DMS153 treated with DMSO at 0.1 percent for 48 hours (cell line): ENCODE measurements at regions not wholly inside any gene's neighbourhood (a gene's known extent, or its start where the extent isn't known, plus 50 kb on each side); places are given as distances from the start of the nearest gene placed in this dataset.
"Not testable (repeated sequence)": the region's sequence is repeated elsewhere in the genome, so short reads cannot be mapped to it uniquely, and the experiment has no call there.

Source experiments
- DNase-seq: peaks from one replicate; lab custom pipeline; 2025; ENCODE audit not compliant: unreplicated experiment; lab: John Stamatoyannopoulos, UW

- no peak for DNase-seq
These were observed 146.2 kb downstream of the NFKBIZ start for GRCh38 chr3:101995371-101996046.

DNA sequence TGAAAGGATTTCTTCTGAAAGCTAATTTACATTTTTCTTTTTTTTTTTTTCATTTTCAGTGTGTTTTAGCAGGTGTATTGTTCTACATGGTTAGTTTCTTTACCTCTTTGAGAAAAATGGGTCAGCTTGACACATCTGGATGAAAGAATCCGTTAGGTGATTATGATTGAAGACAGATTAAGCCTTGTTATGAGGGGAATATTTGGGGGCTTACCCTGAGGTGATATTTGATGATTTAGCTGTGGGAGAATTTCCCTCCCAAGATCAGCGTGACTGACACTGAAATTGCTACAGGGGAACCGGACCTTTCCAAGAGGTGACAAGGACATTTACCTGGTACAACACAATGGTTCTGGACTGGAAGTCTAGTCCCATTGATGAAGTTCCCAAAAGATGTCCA is 147.5 kb downstream of the NFKBIZ start:
- DNase-seq = no peak

GRCh38 chr3:101998256-101998926 is 149.1 kb downstream of the NFKBIZ start:
- DNase-seq = no peak

DNA sequence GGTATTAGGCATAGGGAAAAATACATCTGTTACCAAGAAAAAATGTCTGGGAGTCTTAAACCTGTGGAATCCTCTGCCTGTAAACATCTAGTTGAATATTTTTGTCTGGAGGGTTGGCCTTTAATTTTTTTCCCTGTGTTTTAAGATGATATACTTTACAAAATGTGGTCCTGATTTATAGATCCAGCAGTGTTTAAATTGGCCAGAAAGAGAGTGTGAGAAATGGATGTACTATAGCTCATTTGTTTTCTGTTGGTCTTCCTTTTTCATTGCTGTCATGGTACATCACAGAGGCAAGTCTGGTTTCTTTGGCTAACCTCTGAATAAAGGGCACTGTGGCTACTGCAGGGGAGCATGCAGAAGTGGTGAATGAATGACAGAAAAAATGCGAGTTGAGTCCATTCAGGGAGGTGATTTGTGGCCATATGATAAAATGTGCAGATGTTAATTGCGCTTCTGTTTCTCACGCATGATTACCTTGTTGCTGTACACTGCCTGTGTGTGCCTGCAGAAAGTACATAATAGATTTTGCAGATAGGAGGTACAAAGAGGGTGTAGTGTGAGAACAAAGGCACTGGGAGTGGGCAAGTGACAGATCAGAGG is 150.0 kb downstream of the NFKBIZ start:
- no peak for DNase-seq

GRCh38 chr3:102000620-102001209 is 151.4 kb downstream of the NFKBIZ start:
- DNase-seq = no peak

DNA sequence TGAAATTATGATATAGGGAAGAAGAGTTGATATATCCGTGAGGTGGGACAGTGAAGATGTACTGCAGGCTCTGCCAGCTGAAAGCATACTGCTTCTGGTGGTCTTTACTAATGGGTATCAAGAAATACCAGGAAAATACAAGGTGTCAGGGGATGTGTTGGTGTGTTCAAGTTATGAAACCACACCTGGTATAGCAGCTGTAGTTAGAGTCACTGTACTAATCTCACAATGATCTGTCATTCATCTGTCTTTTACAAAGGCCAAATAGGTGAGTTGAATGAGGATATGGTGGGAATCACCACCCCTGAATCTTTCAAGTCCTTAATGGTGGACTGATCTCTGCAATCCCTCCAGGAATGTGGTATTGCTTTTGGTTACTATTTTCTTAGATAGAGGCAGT is 152.7 kb downstream of the NFKBIZ start:
- DNase-seq = no peak

- no peak for DNase-seq
These were observed 155.2 kb downstream of the NFKBIZ start for GRCh38 chr3:102004561-102004960.

DNA sequence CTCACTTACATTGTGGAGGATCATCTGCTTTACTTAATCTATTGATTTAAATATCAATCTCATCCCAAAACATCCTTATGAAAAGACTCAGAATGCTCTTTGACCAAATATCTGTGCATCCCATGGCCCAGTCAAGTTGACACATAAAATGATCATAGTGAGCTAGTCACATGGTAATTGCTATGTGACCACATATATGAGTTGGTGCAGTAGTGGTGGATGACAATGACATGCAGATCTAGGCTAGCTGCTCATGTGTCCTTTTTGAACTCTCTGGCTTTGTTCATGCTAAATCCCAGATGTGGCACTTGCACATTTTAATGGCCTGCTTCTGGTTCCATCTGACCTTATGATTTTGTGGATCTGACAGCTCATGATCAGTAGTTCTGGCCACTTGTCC is 156.2 kb downstream of the NFKBIZ start:
- DNase-seq = no peak

- no peak for DNase-seq
These were observed 157.6 kb downstream of the NFKBIZ start for GRCh38 chr3:102006812-102007485.

GRCh38 chr3:102008436-102008835 is 159.1 kb downstream of the NFKBIZ start:
- DNase-seq = not testable (repeated sequence)

DNA sequence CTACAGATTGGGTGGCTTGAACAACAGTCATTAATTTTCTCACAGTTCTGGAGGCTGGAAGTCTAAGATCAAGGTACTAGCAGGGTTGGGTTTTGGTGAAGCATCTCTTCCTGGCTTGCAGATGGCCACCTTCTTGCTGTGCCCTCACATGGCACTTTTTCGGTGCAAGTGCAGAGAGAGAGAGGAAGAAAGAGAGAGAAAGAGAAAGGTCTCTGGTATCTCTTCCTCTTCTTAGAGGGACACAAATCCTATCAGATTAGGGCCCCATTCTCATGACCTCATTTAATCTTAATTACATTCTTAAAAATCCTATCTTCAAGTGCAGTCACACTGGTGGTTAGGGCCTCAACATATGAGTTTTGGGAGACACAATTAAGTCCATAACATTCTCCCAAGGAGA is 167.1 kb downstream of the NFKBIZ start:
- DNase-seq = no peak

GRCh38 chr3:102017784-102018183 is 168.5 kb downstream of the NFKBIZ start:
- DNase-seq = no peak

DNA sequence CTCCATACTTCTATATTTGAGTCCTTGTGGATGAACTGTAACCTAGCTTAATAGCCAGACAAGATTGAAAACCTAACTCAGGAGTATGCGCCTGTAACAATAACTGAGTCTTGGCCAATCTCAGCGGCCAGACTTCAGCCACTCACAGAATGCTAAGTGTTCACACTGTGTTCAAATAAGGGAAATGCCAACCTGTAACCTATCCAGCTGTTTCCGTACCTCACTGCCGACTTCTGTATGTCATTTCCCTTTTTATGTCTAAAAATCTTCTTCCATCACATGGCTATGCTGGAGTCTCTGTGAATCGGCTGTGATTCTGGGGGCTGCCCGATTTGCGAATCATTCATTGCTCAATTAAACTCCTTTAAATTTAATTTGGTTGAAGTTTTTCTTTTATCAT is 169.2 kb downstream of the NFKBIZ start:
- no peak for DNase-seq

DNA sequence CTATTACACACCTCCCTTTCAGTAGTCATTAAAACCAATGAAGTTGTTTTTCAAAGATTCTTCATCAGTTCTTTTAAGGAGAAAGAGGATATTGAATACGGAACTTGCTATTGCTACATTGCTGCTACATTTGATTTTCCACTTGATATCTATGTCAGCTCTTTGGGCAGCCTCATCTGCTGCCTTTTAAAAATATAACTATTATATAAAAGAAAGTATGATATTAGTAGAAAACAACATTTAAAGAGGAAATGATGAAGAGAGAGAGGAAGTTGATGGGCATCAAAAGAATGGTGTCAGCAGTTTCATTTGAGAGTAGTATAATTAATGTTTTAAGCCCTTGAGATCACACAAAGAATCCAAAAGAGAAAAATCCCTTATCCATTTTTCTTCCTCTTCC is 171.4 kb downstream of the NFKBIZ start:
- no peak for DNase-seq

DNA sequence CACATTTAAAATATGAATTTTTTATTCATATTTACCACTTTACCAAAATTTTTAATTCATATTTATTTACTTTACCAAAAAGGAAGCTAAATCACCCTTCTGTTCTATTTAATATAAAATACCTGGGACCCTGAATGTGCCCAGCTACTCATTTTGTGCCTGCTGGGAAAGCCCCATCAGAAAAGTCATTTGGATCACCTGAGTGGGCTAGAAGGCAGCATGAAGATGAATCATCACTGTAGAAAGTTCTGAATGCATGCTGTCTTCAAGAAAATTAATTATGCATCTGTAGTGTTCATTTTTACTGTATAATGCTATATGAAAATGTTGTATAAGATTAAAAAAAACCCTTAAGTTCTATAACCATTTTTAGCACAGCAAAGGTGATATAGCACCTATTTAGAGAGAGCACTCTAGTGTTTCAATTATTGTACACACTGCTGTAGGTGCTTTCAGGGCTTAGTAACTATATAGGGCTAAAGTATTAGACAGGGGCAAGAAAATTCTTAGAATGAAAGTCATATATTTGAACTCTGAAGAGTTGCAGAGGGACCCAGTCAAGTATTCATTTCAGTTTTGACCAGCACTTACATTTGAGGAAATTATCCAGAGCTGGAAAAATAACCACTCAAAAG is 175.1 kb downstream of the NFKBIZ start:
- no peak for DNase-seq

DNA sequence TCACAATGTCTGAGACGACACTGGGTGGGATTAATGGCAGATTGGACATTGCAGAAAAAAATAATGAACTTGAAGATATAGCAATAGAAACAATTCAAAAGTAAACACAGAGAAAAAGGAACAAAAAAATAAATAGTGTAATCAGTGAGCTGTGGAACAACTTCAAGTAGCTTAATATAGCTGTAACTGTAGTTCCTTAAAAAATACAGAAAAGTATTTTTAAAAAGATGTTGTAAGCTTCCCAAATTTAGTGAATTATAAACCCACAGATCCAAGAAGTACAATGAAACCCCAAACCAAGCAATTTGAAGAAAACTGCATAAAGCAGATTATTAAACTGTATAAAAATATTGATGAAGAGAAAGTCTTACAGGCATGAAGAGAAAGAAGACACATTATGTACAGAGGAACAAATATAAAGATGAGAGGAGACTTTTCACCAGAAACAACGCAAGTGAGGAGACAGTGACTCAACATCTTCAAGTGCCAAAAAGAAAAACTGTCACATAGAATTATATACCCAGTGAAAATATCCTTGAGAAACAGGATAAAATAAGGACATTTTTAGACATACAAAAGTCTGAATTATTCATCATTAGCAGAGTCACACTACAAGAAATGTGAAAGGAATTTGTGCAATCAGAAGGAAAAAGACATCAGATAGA is 176.4 kb downstream of the NFKBIZ start:
- no peak for DNase-seq

DNA sequence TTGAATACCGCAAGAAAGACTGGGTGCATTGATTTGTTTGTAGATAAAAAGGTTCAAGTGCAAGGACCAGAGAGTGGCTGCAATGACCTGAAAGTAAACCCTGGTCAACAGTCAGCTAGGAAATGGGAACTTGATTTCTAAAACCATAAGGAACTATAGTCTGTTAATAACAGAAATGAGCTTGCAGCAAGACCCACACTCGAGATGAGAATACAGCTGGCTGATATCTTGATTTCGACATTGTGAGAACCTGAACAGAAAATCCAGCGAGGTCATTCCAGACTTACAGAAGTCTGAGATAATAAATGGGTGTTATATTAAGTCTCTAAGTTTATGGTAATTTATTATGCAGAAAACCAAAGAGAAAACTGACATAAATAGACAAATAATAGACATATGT is 177.3 kb downstream of the NFKBIZ start:
- no peak for DNase-seq

DNA sequence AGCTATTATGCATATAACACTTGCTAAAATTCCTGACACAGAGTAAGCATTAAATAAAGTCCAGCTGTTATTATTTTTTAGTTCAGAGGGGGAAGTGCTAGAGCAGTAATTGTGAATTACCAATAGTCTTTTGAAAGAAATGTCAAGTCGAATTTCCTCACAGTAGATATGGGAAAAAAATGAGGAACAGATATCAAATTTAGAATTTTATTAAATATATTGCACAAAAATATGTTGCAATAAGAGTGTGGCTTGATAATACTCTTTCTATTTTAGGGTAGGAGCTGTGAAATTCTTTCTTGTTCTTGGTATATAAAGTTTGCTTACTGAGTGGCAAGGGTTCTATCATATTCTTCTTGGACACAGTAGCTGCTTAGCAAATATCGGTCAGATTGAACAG is 181.3 kb downstream of the NFKBIZ start:
- DNase-seq = no peak

DNA sequence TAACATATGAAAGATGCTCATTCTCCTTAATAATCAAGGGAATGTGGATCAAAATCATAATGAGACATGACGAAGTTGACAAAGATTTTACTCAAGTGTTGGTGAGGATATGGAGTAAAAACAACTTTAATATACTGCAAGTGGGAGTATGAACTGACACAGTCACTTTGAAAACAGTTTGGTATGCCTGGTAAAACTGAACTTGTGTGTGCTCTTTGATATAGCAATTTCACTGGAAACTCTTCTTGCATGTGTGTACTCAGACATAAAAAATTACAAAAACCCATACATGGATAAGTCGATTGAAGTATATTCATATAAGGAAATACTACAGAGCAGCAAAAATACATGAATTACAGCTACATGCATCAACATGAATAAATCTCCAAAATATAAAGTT is 182.5 kb downstream of the NFKBIZ start:
- no peak for DNase-seq

DNA sequence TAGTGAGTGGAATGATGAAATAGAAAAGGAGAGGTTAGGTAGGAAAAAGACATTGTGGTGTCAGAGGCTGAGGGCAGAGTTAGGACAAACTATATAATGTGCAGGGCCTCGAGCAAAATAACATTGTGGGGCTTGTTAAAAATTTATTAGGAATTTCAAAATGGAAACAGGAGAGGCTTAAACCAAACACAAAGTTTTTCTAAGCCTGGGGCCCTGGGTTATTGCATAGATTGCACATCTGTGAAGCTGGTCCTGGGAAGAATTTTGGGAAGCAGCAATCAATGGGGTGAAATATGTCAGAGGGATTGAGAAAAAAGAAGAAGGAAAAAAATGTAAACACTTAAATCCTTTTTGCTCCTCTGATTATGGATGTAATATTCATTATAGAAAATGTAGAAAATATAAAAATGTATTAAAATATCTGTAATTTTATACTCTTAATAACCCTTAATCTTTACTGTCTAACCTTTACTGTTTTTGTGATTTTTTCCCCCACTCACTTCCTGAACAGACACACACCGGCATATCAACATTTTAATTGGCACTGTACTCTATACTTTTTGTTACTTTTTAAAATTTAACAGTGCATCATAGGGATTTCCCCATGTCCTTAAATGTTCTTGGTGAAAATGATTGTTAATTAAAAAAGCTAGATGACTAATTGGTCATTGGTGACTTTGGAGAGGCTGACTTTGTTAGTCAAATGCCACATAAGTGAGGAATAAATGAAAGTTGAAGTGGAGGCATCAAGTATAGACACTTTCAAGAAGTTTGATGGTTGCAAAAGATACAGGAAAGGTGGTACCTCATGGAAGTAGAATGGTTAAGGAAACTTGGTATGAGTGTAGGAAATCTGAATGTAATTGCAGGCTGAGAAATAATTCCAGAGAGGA is 183.4 kb downstream of the NFKBIZ start:
- no peak for DNase-seq
